Neuronal stem cell (in vitro differentiated cells): ENCODE measurements at regions not wholly inside any gene's neighbourhood (a gene's known extent, or its start where the extent isn't known, plus 50 kb on each side); places are given as distances from the start of the nearest gene placed in this dataset.
A peak's percentile ranks its signal among the peaks of the same experiment; 100 is the strongest.

ENCODE experiments used
- DNase-seq: peaks from one replicate; pipeline ENCODE4 v3.0.0-alpha.2; 2013; ENCODE audit warnings: low spot score
- H2AFZ ChIP-seq: one replicate; pipeline ENCODE4 v1.6.1; 2013; ENCODE audit warnings: mild to moderate bottlenecking, low read length, inconsistent platforms
- H2AK5ac ChIP-seq: 2 replicates; pipeline ENCODE4 v1.6.1; 2013; ENCODE audit warnings: low read depth, mild to moderate bottlenecking, inconsistent platforms, low read length, moderate library complexity, mixed read lengths
- H2BK120ac ChIP-seq: 2 replicates; pipeline ENCODE4 v1.6.1; 2013; ENCODE audit warnings: low read depth, mild to moderate bottlenecking, inconsistent platforms, low read length, moderate library complexity, mixed read lengths
- H2BK12ac ChIP-seq: one replicate; pipeline ENCODE4 v1.6.1; 2013; ENCODE audit warnings: low read length, inconsistent platforms
- H2BK15ac ChIP-seq: 2 replicates; pipeline ENCODE4 v1.6.1; 2013; ENCODE audit warnings: mild to moderate bottlenecking, low read length, inconsistent platforms, mixed read lengths
- H2BK5ac ChIP-seq: one replicate; pipeline ENCODE4 v1.6.1; 2013; ENCODE audit warnings: inconsistent platforms, mild to moderate bottlenecking, low read length, moderate library complexity
- H3K14ac ChIP-seq: one replicate; pipeline ENCODE4 v1.6.1; 2013; ENCODE audit warnings: low read length, inconsistent platforms
- H3K18ac ChIP-seq: 2 replicates; pipeline ENCODE4 v1.6.1; 2013; ENCODE audit warnings: low read length, inconsistent platforms
- H3K23ac ChIP-seq: 2 replicates; pipeline ENCODE4 v1.6.1; 2013; ENCODE audit warnings: low read depth, mild to moderate bottlenecking, mixed read lengths, low read length, inconsistent platforms; ENCODE audit not compliant: poor library complexity
- H3K27ac ChIP-seq: replicated peaks from 3 replicates; pipeline ENCODE4 v1.5.1; 2013; ENCODE audit warnings: low read length, inconsistent platforms
- H3K27me3 ChIP-seq, 3 experiments: 2 replicates each; pipeline ENCODE4 v1.6.1; 2013; ENCODE audit warnings: low read length in 3 of 3, mild to moderate bottlenecking in 2 of 3, inconsistent platforms in 1 of 3, low read depth in 1 of 3, mixed read lengths in 1 of 3, moderate library complexity in 1 of 3; ENCODE audit not compliant: control insufficient read depth in 3 of 3, insufficient read depth in 3 of 3
- H3K36me3 ChIP-seq, 2 donors: replicated peaks in 1 of 2; 2 replicates each; pipeline ENCODE4 v1.6.1; 2013; ENCODE audit warnings: low read length in 2 of 2; ENCODE audit not compliant: control insufficient read depth in 2 of 2, insufficient read depth in 2 of 2
- H3K4ac ChIP-seq: 2 replicates; pipeline ENCODE4 v1.6.1; 2013; ENCODE audit warnings: inconsistent platforms, mild to moderate bottlenecking, low read length, moderate library complexity
- H3K4me1 ChIP-seq, 2 donors: 1 replicate in 1 of 2; 2 replicates in 1 of 2; pipeline ENCODE4 v1.6.1; 2013; ENCODE audit warnings: low read length in 2 of 2, low read depth in 1 of 2; ENCODE audit not compliant: control insufficient read depth in 2 of 2, insufficient read depth in 1 of 2
- H3K4me2 ChIP-seq: one replicate; pipeline ENCODE4 v1.6.1; 2013; ENCODE audit warnings: mild to moderate bottlenecking, low read length, inconsistent platforms; ENCODE audit not compliant: insufficient read depth, poor library complexity, severe bottlenecking
- H3K4me3 ChIP-seq, 2 donors: 2 replicates each; pipeline ENCODE4 v1.5.1; 2013; ENCODE audit warnings: low read length in 2 of 2, mild to moderate bottlenecking in 2 of 2, inconsistent platforms in 1 of 2, moderate library complexity in 1 of 2
- H3K79me1 ChIP-seq: one replicate; pipeline ENCODE4 v1.6.1; 2013; ENCODE audit warnings: low read depth, mild to moderate bottlenecking, inconsistent platforms, low read length, moderate library complexity
- H3K9ac ChIP-seq: one replicate; pipeline ENCODE4 v1.6.1; 2013; ENCODE audit warnings: mild to moderate bottlenecking, low read depth, low read length, inconsistent platforms; ENCODE audit not compliant: poor library complexity
- H3K9me3 ChIP-seq, 2 donors: replicated peaks in 1 of 2; 2 replicates each; pipeline versions ENCODE3 to v1.6.1; 2013; ENCODE audit warnings: low read length in 2 of 2, mild to moderate bottlenecking in 2 of 2, inconsistent platforms in 1 of 2, low read depth in 1 of 2, mixed read lengths in 1 of 2, moderate library complexity in 1 of 2; ENCODE audit not compliant: control insufficient read depth in 2 of 2, insufficient read depth in 1 of 2
- H4K8ac ChIP-seq: one replicate; pipeline ENCODE4 v1.6.1; 2013; ENCODE audit warnings: low read depth, mild to moderate bottlenecking, inconsistent platforms, low read length, moderate library complexity
- H4K91ac ChIP-seq: one replicate; pipeline ENCODE4 v1.6.1; 2013; ENCODE audit warnings: low read length, low read depth, mild to moderate bottlenecking, inconsistent platforms; ENCODE audit not compliant: poor library complexity
- WGBS, 2 donors: extraction: QIAGEN DNeasy Blood & Tissue Kit; methylation state at CpG; one replicate each; pipeline ENCODE4 v1.1.7; 2013; ENCODE audit warnings: missing lambda C conversion rate in 2 of 2, mixed read lengths in 1 of 2; ENCODE audit not compliant: insufficient read length in 2 of 2, insufficient replicate concordance in 1 of 2; ENCODE audit errors: extremely low coverage in 2 of 2; 5-methylcytosine and 5-hydroxymethylcytosine counted together

GRCh38 chr12:124726596-124727263 lies 136.9 kb downstream of the SCARB1 start:
- Histone ChIP-seq H2BK15ac (peak overlapping the region; percentile 51), H3K4me2 (no peak overlapping the region), H3K4ac (no peak overlapping the region), H3K79me1 (no peaks in the 10 kb centered on the region), H3K4me1 (no peaks in the 10 kb centered on the region), H3K18ac (no peak overlapping the region), H3K36me3 (no peaks in the 10 kb centered on the region), H3K9ac (no peak overlapping the region), H3K4me3 (no peak overlapping the region), H3K14ac (no peak overlapping the region), H3K27ac (no peak overlapping the region), H2AK5ac (peak overlapping the region; percentile 76), H2BK12ac (no peak overlapping the region), H3K9me3 (peaks cover 0 to 2% of the 10 kb centered on the region in 2 donors), H2BK120ac (no peak overlapping the region), H2AFZ (peak overlapping the region; percentile 29), H3K23ac (no peak overlapping the region), H4K8ac (no peak overlapping the region), H3K27me3 (no peaks in the 10 kb centered on the region), H2BK5ac (no peak overlapping the region), H4K91ac (no peak overlapping the region)
- WGBS, 2 donors, result no CpG with 5 or more reads among the region's 8 CpGs
- DNase-seq, result no peak

GRCh38 chr12:124725597-124726237 lies 137.9 kb downstream of the SCARB1 start:
- Histone ChIP-seq H3K27me3 (peaks cover 0 to 6% (median 0%) of the 10 kb centered on the region in 3 experiments), H3K23ac (no peak overlapping the region), H3K4me1 (no peaks in the 10 kb centered on the region), H3K4ac (no peak overlapping the region), H2BK15ac (no peak overlapping the region), H2AK5ac (no peak overlapping the region), H3K27ac (no peak overlapping the region), H2AFZ (no peak overlapping the region), H2BK120ac (no peak overlapping the region), H3K9me3 (no peaks in the 10 kb centered on the region), H4K8ac (no peak overlapping the region), H3K79me1 (no peaks in the 10 kb centered on the region), H4K91ac (no peak overlapping the region), H3K9ac (no peak overlapping the region), H3K18ac (no peak overlapping the region), H2BK5ac (no peak overlapping the region), H3K4me2 (no peak overlapping the region), H3K4me3 (peak overlapping the region in 1 of 2 donors; percentile 24), H2BK12ac (no peak overlapping the region), H3K14ac (no peak overlapping the region), H3K36me3 (no peaks in the 10 kb centered on the region)
- WGBS, 2 donors, result no CpG with 5 or more reads among the region's 7 CpGs
- DNase-seq, result no peak

GRCh38 chr12:124725099-124725498 lies 138.6 kb downstream of the SCARB1 start:
- Histone ChIP-seq H2AFZ (no peak overlapping the region), H4K91ac (no peak overlapping the region), H2BK120ac (no peak overlapping the region), H3K4me1 (peaks cover 0 to 2% of the 10 kb centered on the region in 2 donors), H3K79me1 (no peaks in the 10 kb centered on the region), H2BK15ac (no peak overlapping the region), H3K27me3 (peaks cover 0 to 11% (median 0%) of the 10 kb centered on the region in 3 experiments), H3K4me2 (no peak overlapping the region), H2AK5ac (no peak overlapping the region), H3K23ac (no peak overlapping the region), H2BK5ac (no peak overlapping the region), H3K4ac (no peak overlapping the region), H3K27ac (no peak overlapping the region), H3K9ac (no peak overlapping the region), H3K18ac (no peak overlapping the region), H2BK12ac (no peak overlapping the region), H3K14ac (no peak overlapping the region), H3K36me3 (no peaks in the 10 kb centered on the region), H3K4me3 (no peak overlapping the region), H3K9me3 (no peaks in the 10 kb centered on the region), H4K8ac (no peak overlapping the region)
- WGBS, 2 donors, result no CpG with 5 or more reads among the region's 9 CpGs
- DNase-seq, result no peak

GRCh38 chr12:124722878-124723277 lies 140.8 kb downstream of the SCARB1 start:
- Histone ChIP-seq H3K27ac (no peak overlapping the region), H3K4me1 (peaks cover 2 to 5% of the 10 kb centered on the region in 2 donors), H3K18ac (no peak overlapping the region), H4K8ac (no peak overlapping the region), H3K4me3 (no peak overlapping the region), H3K14ac (no peak overlapping the region), H2AK5ac (no peak overlapping the region), H2BK120ac (no peak overlapping the region), H3K23ac (no peak overlapping the region), H3K9ac (no peak overlapping the region), H2BK12ac (no peak overlapping the region), H3K4ac (no peak overlapping the region), H3K79me1 (no peaks in the 10 kb centered on the region), H3K4me2 (no peak overlapping the region), H2BK5ac (no peak overlapping the region), H3K9me3 (no peaks in the 10 kb centered on the region), H3K36me3 (no peaks in the 10 kb centered on the region), H3K27me3 (peaks cover 0 to 13% (median 0%) of the 10 kb centered on the region in 3 experiments), H2AFZ (no peak overlapping the region), H4K91ac (no peak overlapping the region), H2BK15ac (no peak overlapping the region)
- no CpG with 5 or more reads among the region's 3 CpGs for WGBS, 2 donors
- no peak for DNase-seq
